Liver (tissue), 6 donors: ENCODE measurements at regions not wholly inside any gene's neighbourhood (a gene's known extent, or its start where the extent isn't known, plus 50 kb on each side); places are given as distances from the start of the nearest gene placed in this dataset.
"Not testable (repeated sequence)": the region's sequence is repeated elsewhere in the genome, so short reads cannot be mapped to it uniquely, and the experiment has no call there.

Experiments
- DNase-seq: peaks from one replicate; pipeline ENCODE4 v3.0.0-alpha.2; 2017; ENCODE audit warnings: low spot score
- H3K27ac ChIP-seq, 2 donors: one replicate each; pipeline ENCODE4 v1.7.0; 2013; ENCODE audit warnings: inconsistent platforms in 2 of 2, low read length in 2 of 2, control low read depth in 1 of 2, low read depth in 1 of 2, mild to moderate bottlenecking in 1 of 2
- H3K27me3 ChIP-seq, 4 donors: one replicate each; pipeline versions ENCODE4 v1.6.1 to v1.7.0; 2013; ENCODE audit warnings: low read length in 3 of 4, inconsistent platforms in 1 of 4, mild to moderate bottlenecking in 1 of 4, moderate library complexity in 1 of 4; ENCODE audit not compliant: control insufficient read depth in 4 of 4, insufficient read depth in 4 of 4
- H3K36me3 ChIP-seq, 4 donors: one replicate each; pipeline versions ENCODE4 v1.6.1 to v1.7.0; 2013; ENCODE audit warnings: low read length in 3 of 4, mild to moderate bottlenecking in 3 of 4, low read depth in 1 of 4, moderate library complexity in 1 of 4; ENCODE audit not compliant: control insufficient read depth in 4 of 4, insufficient read depth in 3 of 4
- H3K4me1 ChIP-seq, 4 donors: one replicate each; pipeline versions ENCODE4 v1.6.1 to v1.7.0; 2013; ENCODE audit warnings: low read length in 3 of 4, mild to moderate bottlenecking in 3 of 4, moderate library complexity in 1 of 4; ENCODE audit not compliant: control insufficient read depth in 4 of 4, insufficient read depth in 4 of 4
- H3K4me3 ChIP-seq, 3 donors: one replicate each; pipeline versions ENCODE4 v1.6.1 to v1.7.0; 2013; ENCODE audit warnings: low read length in 3 of 3, control low read depth in 1 of 3, low read depth in 1 of 3, mild to moderate bottlenecking in 1 of 3
- H3K9ac ChIP-seq, 2 donors: one replicate each; pipeline ENCODE4 v1.7.0; 2013; ENCODE audit warnings: low read length in 2 of 2, mild to moderate bottlenecking in 2 of 2, moderate library complexity in 2 of 2, control low read depth in 1 of 2, low read depth in 1 of 2
- H3K9me3 ChIP-seq, 4 donors: one replicate each; pipeline versions ENCODE4 v1.6.1 to v1.7.0; 2013; ENCODE audit warnings: low read length in 3 of 4; ENCODE audit not compliant: control insufficient read depth in 4 of 4
- WGBS: extraction: QIAGEN DNeasy Blood & Tissue Kit; methylation state at CpG from one replicate; pipeline ENCODE4 v1.1.7; 2013; 5-methylcytosine and 5-hydroxymethylcytosine counted together
- donor health status: healthy.
- donor health status: healthy.
- donor health status: healthy.

DNA sequence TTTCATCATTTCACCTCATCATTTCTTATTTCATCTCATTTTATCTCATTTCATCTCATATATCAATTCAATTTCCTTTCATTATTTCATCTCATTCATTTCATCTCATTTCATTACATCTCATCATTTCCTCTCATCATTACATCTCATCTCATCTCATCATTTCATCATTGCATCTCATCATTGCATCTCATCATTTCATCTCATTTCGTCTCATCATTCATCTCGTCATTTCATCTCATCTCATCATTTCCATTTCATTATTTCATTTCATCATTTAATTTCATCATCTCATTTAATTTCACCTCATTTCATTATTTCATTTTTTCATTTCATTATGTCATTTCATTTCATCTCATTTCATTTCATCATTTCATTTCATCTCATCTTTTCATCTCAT lies 168.5 kb upstream of the FAM72C start:
- H3K36me3 ChIP-seq, H3K9ac ChIP-seq, H3K9me3 ChIP-seq, H3K27ac ChIP-seq, H3K4me3 ChIP-seq, H3K27me3 ChIP-seq, DNase-seq, H3K4me1 ChIP-seq: not testable (repeated sequence)
- no CpG with 5 or more reads among the region's 2 CpGs for WGBS

DNA sequence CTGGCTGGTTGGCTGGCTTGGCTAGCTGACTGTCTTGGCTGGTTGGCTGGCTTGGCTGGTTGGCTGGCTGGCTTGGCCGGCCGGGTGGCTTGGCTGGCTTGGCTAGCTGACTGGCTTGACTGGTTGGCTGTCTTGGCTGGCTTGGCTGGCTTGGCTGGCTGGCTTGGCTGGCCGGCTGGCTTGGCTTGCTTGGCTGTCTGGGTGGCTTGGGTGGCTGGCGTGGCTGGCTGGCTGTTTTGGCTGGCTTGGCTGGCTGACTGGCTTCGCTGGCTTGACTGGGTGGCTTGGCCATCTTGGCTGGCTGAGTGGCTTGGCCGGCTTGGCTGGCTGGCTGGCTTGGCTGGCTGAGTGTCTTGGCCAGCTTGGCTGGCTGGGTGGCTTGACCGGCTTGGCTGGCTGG lies 133.2 kb upstream of the FAM72C start:
- not testable (repeated sequence) for H3K9ac ChIP-seq, H3K4me1 ChIP-seq, DNase-seq, H3K9me3 ChIP-seq, H3K27me3 ChIP-seq, H3K4me3 ChIP-seq, H3K27ac ChIP-seq, H3K36me3 ChIP-seq
- 46% methylated on average over 3 of the region's 7 CpGs for WGBS

DNA sequence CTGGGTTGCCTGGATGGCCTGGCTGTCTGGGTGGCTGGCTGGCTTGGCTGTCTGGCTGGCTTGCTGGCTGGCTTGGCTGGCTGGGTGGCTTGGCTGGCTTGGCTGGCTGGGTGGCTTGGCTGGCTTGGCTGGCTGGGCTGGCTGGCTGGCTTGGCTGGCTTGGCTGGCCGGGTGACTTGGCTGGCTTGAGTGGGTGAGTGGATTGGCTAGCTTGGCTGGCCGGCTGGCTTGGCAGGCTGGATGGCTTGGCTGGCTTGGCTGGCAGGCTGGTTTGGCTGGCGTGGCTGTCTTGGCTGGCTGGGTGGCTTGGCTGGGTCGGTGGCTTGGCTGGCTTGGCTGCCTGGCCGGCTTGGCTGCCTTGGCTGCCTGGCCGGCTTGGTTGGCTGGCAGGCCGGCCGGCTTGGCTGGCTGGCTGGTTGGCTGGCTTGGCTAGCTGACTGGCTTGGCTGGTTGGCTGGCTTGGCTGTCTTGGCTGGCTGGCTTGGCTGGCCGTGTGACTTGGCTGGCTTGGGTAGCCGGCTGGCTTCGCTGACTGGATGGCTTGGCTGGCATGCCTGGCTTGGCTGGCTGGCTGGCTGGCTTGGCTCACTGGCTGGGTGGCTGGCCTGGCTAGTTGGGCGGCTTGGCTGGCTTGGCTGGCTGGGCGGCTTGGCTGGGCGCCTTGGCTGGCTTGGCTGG lies 132.4 kb upstream of the FAM72C start:
- WGBS, result 81% methylated on average over 14 of the region's 14 CpGs
- not testable (repeated sequence) for H3K9me3 ChIP-seq, H3K9ac ChIP-seq, H3K4me3 ChIP-seq, H3K36me3 ChIP-seq, H3K27ac ChIP-seq, H3K27me3 ChIP-seq, H3K4me1 ChIP-seq
- peak; percentile 63 for DNase-seq

DNA sequence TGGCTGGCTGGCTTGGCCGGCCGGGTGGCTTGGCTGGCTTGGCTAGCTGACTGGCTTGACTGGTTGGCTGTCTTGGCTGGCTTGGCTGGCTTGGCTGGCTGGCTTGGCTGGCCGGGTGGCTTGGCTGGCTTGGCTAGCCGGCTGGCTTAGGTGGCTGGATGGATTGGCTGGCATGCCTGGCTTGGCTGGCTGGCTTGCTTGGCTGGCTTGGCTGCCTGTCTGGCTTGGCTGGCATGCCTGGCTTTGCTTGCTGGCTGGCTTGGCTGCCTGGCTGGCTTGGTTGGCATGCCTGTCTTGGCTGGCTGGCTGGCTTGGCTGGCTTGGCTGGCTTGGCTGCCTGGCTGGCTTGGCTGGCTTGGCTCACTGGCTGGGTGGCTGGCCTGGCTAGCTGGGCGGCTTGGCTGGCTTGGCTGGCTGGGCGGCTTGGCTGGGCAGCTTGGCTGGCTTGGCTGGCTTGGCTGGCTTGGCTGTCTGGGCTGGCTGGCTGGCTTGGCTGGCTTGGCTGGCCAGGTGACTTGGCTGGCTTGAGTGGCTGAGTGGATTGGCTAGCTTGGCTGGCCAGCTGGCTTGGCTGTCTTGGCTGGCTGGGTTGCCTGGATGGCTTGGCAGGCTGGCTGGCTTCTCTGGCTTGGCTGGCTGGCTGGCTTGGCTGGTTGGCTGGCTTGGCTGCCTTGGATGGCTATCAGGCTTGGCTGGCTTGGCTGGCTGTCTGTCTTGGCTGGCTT lies 131.5 kb upstream of the FAM72C start:
- not testable (repeated sequence) for H3K9me3 ChIP-seq, H3K27me3 ChIP-seq, H3K27ac ChIP-seq, H3K4me1 ChIP-seq, H3K36me3 ChIP-seq, H3K4me3 ChIP-seq, DNase-seq, H3K9ac ChIP-seq
- 84% methylated on average over 4 of the region's 6 CpGs for WGBS

DNA sequence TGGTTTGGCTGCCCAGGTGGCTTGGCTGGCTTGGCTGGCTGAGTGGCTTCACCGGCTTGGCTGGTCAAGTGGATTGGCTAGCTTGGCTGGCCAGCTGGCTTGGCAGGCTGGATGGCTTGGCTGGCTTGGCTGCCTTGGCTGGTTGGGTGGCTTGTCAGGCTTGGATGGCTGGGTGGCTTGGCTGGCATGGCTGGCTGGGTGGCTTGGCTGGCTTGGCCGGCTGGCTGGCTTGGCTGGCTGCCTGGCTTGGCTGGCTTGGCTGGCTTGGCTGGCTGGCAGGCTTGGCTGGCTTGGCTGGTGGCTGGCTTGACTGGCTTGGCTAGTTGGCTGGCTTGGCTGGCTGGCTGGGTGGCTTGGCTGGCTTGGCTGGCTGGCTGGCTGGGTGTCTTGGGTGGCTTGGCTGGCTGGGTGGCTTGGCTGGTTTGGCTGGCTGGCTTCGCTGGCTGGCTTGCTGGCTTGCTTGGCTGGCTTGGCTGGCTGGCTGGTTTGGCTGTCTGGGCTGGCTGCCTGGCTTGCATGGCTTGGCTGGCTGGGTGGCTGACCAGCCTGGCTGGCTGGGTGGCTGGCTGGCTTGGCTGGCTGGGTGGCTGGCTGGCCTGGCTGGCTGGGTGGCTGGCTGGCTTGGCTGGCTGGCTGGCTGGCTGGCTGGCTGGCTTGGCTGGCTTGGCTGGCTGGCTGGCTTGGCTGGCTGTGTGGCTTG lies 130.4 kb upstream of the FAM72C start:
- not testable (repeated sequence) for H3K9ac ChIP-seq, H3K27ac ChIP-seq, H3K4me3 ChIP-seq, H3K27me3 ChIP-seq, H3K9me3 ChIP-seq, H3K4me1 ChIP-seq, DNase-seq, H3K36me3 ChIP-seq
- WGBS, result 54% methylated on average over 3 of the region's 3 CpGs
